Neural cell (in vitro differentiated cells): ENCODE measurements at regions not wholly inside any gene's neighbourhood (a gene's known extent, or its start where the extent isn't known, plus 50 kb on each side); places are given as distances from the start of the nearest gene placed in this dataset.

Experiments
- CTCF ChIP-seq: fragments of 450-650 bp; IDR thresholded peaks from 2 replicates; pipeline ENCODE4 v1.5.1; 2014; ENCODE audit warnings: antibody characterized with exemption, mild to moderate bottlenecking, moderate library complexity; ENCODE audit not compliant: poor library complexity, severe bottlenecking
- EP300 ChIP-seq: fragments of 450-650 bp; conservative IDR thresholded peaks from 2 replicates; pipeline ENCODE4 v1.6.1; 2014; ENCODE audit warnings: antibody characterized with exemption, mild to moderate bottlenecking, moderate library complexity; ENCODE audit not compliant: poor library complexity, severe bottlenecking
- MXI1 ChIP-seq: fragments of 450-650 bp; conservative IDR thresholded peaks from 2 replicates; pipeline ENCODE4 v1.6.1; 2014; ENCODE audit warnings: antibody characterized with exemption, mild to moderate bottlenecking; ENCODE audit not compliant: poor library complexity, severe bottlenecking
- POLR2AphosphoS5 ChIP-seq: IDR thresholded peaks from 2 replicates; pipeline ENCODE4 v1.6.1; 2012

GRCh38 chr9:26745111-26745510, 147.5 kb downstream of the CAAP1 start:
- TF ChIP-seq POLR2AphosphoS5 (no peak), CTCF (no peak), MXI1 (no peak), EP300 (no peak)
